Gastroesophageal sphincter (tissue), 3 donors: ENCODE measurements at regions not wholly inside any gene's neighbourhood (a gene's known extent, or its start where the extent isn't known, plus 50 kb on each side); places are given as distances from the start of the nearest gene placed in this dataset.

Source experiments
- CTCF ChIP-seq, 4 experiments: fragments of 200-600 bp in 2 of 4; fragments of 450-650 bp in 2 of 4; sonication (generic) in 1 of 4; IDR thresholded peaks; one replicate each; pipeline ENCODE4 v1.5.1; 2017 to 2019; ENCODE audit warnings: antibody characterized with exemption in 4 of 4, mild to moderate bottlenecking in 2 of 4, moderate library complexity in 2 of 4
- EP300 ChIP-seq: sonication (generic); formaldehyde crosslinking; IDR thresholded peaks from one replicate; pipeline ENCODE4 v1.6.1; 2017; ENCODE audit warnings: antibody characterized with exemption, mild to moderate bottlenecking
- POLR2AphosphoS5 ChIP-seq: sonication (generic); formaldehyde crosslinking; IDR thresholded peaks from one replicate; pipeline ENCODE4 v1.6.1; 2017; ENCODE audit warnings: antibody characterized with exemption

DNA sequence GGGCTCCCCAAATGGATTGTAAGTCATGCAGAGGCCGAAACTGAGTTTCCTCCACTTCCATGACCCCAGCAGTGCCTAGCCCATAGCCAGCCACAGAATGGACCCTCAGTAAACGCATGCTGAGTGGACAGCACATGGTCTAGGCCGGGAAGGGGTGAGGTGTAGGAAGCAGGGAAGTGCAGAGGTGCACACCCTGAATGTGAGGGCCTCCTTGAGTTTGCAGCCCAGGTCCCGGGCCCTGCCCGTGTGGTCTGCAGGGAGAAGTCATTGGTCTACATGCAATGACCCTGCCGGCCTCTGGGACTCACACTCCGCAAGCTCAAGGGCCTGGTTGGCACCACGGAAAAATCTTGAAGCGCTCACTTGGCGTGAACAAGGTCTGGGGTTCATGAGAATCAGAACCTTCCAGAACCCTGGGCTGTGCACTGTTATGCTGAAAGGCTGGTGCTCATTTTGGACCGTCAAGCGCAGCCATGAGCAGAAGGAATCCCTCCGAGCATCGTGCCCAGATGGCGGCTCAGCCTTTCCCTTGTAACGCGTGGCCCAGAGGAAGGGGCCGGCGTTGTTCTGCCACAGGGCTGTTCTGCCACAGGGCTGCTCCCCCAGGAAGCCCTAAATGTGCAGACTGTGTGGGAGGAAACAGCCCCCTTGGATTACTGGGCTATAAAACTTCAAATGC lies 66.4 kb downstream of the PSMG1 start:
- no peak for TF ChIP-seq CTCF (IDR thresholded peaks at IDR 0.05)
- TF ChIP-seq POLR2AphosphoS5: no peak
- no peak for TF ChIP-seq EP300
